Fibroblast of skin of abdomen (primary cell): ENCODE measurements at regions not wholly inside any gene's neighbourhood (a gene's known extent, or its start where the extent isn't known, plus 50 kb on each side); places are given as distances from the start of the nearest gene placed in this dataset.

Experiments
- DNase-seq: peaks from one replicate; pipeline ENCODE4 v3.0.0-alpha.2; 2013

GRCh38 chr6:48057601-48058000, 53.4 kb downstream of the PTCHD4 start:
- no peak for DNase-seq

GRCh38 chr6:48048451-48049146, 62.4 kb downstream of the PTCHD4 start:
- DNase-seq = no peak

- no peak for DNase-seq
Measured at GRCh38 chr6:48041894-48042293, 69.1 kb downstream of the PTCHD4 start.

GRCh38 chr6:48037946-48038345, 73.1 kb downstream of the PTCHD4 start:
- DNase-seq = no peak

GRCh38 chr6:48036316-48036715, 74.7 kb downstream of the PTCHD4 start:
- peak; percentile 77 for DNase-seq

DNA sequence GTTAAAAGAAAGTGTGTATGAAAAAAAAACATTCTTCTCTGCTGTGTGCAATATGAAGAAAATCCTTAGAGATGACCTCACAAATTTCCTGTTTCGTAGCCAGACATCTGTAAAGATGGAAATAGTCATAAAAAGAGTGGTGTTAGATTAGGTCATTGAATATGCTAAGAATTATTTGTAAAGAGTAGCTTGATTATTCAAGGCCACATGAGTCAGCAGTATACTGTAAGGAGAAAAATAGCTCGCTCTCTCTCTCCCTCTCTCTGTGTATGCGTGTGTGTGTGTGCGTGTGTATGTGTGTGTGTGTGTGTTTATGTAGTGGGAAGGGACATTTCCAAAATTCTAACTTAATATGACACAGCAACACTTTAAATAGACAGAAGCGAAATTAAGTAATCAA, 78.8 kb downstream of the PTCHD4 start:
- DNase-seq = peak; percentile 87

DNA sequence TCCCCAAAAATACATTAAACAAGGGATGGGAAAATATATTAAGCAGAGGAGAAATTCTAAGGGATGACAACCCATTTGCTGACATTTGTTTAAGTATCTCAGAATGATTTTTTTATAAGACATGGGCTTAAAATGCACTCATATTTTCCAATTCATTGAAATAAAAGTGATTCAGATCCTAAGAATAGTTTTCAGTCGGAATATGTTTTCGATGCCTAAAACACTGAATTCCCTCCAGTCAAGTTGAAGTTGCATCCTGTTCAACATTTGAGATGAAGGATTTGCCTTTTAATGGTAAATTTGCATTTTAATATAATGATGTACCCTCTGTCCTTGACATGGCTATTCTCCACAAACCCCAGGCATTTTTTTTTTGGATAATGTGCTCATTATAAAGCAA, 79.3 kb downstream of the PTCHD4 start:
- no peak for DNase-seq

- DNase-seq = no peak
Measured at GRCh38 chr6:48027704-48028435, 83.1 kb downstream of the PTCHD4 start.

DNA sequence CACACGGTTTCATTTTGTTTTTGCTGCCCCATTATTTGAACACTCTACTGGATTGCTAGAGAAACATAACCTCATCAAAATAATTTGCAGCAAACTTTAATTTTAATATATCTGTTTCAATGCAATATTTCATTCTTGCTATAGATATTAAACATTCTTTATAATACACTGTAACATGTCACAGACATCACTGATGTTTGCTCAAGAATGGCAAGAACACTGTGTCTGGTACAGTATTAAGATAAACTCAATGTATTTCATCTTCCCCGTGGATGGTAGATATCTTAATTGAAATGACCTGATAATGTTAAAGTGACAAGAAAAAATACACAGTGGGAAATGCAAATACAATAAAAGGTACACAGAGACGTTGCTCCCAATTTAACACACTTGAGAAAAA, 86.0 kb downstream of the PTCHD4 start:
- DNase-seq = no peak

DNA sequence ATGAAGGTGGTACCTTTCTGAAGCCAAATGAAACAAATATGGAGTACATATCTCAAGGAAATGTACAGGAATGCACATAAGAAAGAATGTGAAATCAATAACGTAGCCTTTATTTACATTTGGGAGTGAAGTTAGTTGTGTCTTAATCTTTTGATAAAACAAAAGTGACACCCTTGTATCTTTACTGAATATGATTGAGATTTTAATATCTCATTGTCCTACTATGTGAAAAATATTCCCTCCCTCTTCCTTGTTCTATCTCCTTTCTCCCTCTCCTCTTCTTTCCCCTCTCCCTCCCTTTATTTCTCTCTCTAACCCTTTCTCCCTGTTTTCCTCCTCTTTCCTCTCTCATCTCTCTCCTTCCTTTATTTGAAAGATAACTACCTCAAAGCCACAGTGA, 89.1 kb downstream of the PTCHD4 start:
- no peak for DNase-seq

- no peak for DNase-seq
Measured at GRCh38 chr6:48016020-48016755, 94.8 kb downstream of the PTCHD4 start.

- no peak for DNase-seq
Measured at GRCh38 chr6:47992809-47993208, 118.2 kb downstream of the PTCHD4 start.

- no peak for DNase-seq
Measured at GRCh38 chr6:47983491-47983890, 127.5 kb downstream of the PTCHD4 start.

DNA sequence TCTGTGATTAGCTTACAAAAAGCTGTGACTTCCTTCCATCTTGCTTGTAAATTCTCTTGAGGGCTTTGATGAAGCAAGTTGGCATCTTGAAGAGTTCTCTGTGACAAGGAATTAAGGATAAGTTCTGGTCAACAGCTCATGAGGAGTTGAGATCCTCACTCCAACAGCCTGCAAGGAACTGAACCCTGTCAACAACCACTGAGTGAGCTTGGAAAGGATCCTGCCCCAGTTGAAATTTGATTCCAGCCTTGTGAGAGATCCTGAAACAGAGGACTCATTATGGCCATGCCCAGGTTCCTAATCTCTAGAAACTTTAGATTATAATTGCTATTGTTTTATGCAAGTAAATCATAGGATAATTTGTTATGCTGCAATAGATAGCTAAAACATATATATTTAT, 133.7 kb downstream of the PTCHD4 start:
- DNase-seq = no peak

- no peak for DNase-seq
Measured at GRCh38 chr6:47974106-47974505, 136.9 kb downstream of the PTCHD4 start.

DNA sequence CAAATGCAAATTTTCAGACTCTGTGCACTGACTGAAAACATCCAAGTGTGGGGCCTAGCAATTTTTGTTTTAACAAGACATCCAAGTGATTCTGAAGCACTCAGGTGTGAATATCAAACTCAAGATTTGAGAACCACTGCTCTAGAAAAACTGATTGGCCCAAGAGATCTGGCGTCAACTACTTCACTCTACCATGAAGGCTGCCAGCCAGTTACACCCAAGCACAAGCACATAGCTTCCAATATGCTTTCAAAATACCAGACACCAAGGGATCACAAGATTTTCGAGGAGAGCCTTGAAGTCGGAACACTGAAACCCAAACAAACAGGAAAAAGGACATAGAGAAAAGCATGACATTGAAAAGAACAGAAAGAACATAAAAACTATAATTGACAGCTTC, 140.2 kb downstream of the PTCHD4 start:
- no peak for DNase-seq

GRCh38 chr6:47967843-47968242, 143.2 kb downstream of the PTCHD4 start:
- no peak for DNase-seq

- no peak for DNase-seq
Measured at GRCh38 chr6:47964969-47965368, 146.0 kb downstream of the PTCHD4 start.

DNA sequence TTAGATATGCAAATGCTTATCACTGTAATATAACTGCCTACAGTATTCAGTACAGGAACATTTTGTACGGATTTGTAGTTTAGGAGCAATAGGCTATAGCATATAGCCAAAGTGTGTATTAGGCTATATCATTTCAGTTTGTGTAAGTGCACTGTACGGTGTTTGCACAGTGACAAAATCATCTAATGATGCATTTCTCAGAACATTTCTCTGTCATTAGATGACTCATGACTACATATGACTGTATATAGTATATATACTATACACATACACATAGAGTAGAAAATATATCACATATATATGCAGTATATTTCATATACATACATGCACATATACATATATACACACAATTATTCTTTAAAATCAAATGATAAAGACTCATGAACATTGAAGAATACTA, 158.4 kb downstream of the PTCHD4 start:
- no peak for DNase-seq

- no peak for DNase-seq
Measured at GRCh38 chr6:47944846-47945245, 163.0 kb downstream of the OPN5 start.

DNA sequence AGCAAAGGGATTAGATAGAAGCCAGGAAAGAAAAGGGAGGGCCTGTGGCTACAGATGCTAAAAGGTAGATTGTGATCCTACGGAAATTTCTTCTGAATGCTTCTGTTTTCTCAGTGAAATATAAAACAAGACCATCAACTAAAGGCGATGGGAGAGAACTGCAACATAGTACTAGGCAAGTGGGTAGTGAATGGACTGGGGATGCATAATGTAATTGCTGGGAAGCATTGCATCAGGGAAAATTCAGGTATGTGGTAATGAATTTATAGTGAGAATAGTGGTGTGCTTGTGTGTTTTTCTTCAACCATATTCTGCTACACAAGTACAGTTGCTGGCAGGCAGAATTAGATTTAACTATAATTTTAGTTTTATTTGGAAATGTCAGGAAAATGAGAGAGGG, 156.6 kb downstream of the OPN5 start:
- DNase-seq = no peak

GRCh38 chr6:47936820-47937219, 155.0 kb downstream of the OPN5 start:
- DNase-seq = no peak

DNA sequence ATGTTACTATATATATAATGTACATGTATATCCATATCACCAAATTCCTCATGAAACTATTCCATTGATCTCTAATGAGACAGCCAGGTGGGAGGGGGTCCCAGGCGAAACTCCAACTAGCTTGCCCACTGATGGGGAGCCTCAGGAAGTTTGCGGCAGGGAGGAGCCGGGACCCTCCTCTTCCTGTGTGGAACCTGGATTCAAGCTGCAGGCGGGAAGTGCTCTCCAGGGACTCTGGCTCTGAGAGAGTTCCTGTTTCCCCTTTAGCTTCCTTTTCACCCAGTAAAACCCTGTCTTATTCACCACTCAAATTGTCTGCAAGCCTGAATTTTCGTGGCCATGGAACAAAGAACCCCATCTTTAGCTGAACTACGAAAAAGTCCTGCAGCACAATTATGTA, 152.2 kb downstream of the OPN5 start:
- no peak for DNase-seq

DNA sequence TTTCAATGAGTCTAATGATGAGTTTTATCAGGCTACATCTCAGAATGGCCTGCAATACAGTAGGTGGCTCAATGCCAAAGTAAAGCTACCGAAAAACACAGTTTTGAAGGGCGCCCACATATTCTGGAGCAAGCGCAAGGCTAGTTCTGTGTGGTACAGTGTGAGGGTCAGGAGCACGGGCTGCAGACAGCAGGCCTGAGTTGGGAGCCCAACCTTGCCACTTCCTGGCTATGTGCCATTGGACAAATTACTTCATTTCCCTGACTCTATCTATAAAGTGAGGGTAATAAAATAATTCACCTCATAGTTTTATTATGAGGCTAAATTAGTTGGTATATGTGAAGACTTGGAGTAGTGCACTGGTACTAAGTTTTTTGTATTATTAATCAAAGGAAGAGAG, 150.7 kb downstream of the OPN5 start:
- DNase-seq = no peak
